Suprapubic skin (tissue), 4 donors: ENCODE measurements at regions not wholly inside any gene's neighbourhood (a gene's known extent, or its start where the extent isn't known, plus 50 kb on each side); places are given as distances from the start of the nearest gene placed in this dataset.

ENCODE experiments used
- DNase-seq, 2 donors: peaks; one replicate each; pipeline ENCODE4 v3.0.0-alpha.2; 2019; ENCODE audit warnings: low spot score in 2 of 2
- H3K27ac ChIP-seq: fragments of 200-600 bp; sonication (generic); one replicate; pipeline ENCODE4 v1.5.1; 2019
- H3K27me3 ChIP-seq: fragments of 200-600 bp; sonication (generic); one replicate; pipeline ENCODE4 v1.5.1; 2019
- H3K36me3 ChIP-seq: fragments of 200-600 bp; sonication (generic); one replicate; pipeline ENCODE4 v1.5.1; 2019
- H3K4me1 ChIP-seq: fragments of 200-600 bp; sonication (generic); one replicate; pipeline ENCODE4 v1.5.1; 2019
- H3K4me3 ChIP-seq: fragments of 200-600 bp; sonication (generic); one replicate; pipeline ENCODE4 v1.5.1; 2019; ENCODE audit warnings: mild to moderate bottlenecking
- H3K9me3 ChIP-seq: fragments of 200-600 bp; sonication (generic); one replicate; pipeline ENCODE4 v1.5.1; 2019
- CTCF ChIP-seq, 2 donors: fragments of 200-600 bp in 1 of 2; fragments of 450-650 bp in 1 of 2; sonication (generic) in 1 of 2; IDR thresholded peaks; one replicate each; pipeline ENCODE4 v1.5.1; 2016 to 2019; ENCODE audit warnings: antibody characterized with exemption in 2 of 2, mild to moderate bottlenecking in 1 of 2, moderate library complexity in 1 of 2
- EP300 ChIP-seq: sonication (generic); formaldehyde crosslinking; IDR thresholded peaks from one replicate; pipeline ENCODE4 v1.6.1; 2017; ENCODE audit warnings: antibody characterized with exemption
- POLR2A ChIP-seq, 2 donors: fragments of 450-650 bp; IDR thresholded peaks; one replicate each; pipeline ENCODE4 v1.6.1; 2017; ENCODE audit warnings: antibody characterized with exemption in 2 of 2, mild to moderate bottlenecking in 2 of 2, moderate library complexity in 2 of 2
- POLR2AphosphoS5 ChIP-seq, 3 donors: sonication (generic); formaldehyde crosslinking; IDR thresholded peaks; one replicate each; pipeline ENCODE4 v1.6.1; 2017; ENCODE audit warnings: antibody characterized with exemption in 3 of 3
- WGBS: methylation state at CpG from one replicate; pipeline ENCODE4 v1.1.5; 2018; 5-methylcytosine and 5-hydroxymethylcytosine counted together

- H3K27me3 ChIP-seq, result no peaks in the 10 kb centered on the region
- H3K4me3 ChIP-seq, result no peak overlapping the region
- H3K4me1 ChIP-seq, result no peaks in the 10 kb centered on the region
- WGBS, result 89% methylated on average over 1 of the region's 2 CpGs
- no peak for TF ChIP-seq POLR2AphosphoS5 (IDR thresholded peaks at IDR 0.05)
- no peak overlapping the region for H3K27ac ChIP-seq
- peaks cover 2% of the 10 kb centered on the region for H3K9me3 ChIP-seq
- no peak for DNase-seq
- H3K36me3 ChIP-seq, result no peaks in the 10 kb centered on the region
Measured at GRCh38 chr12:17949558-17950141, 140.3 kb downstream of the RERGL start.

- Histone ChIP-seq H3K36me3 (no peaks in the 10 kb centered on the region), H3K4me3 (no peak overlapping the region), H3K4me1 (no peaks in the 10 kb centered on the region), H3K9me3 (no peaks in the 10 kb centered on the region), H3K27ac (no peak overlapping the region), H3K27me3 (no peaks in the 10 kb centered on the region)
- no peak for DNase-seq
- whole genome bisulfite sequencing, result 64% methylated on average over 4 of the region's 4 CpGs
- TF ChIP-seq POLR2A (IDR thresholded peaks at IDR 0.05) (no peak), CTCF (IDR thresholded peaks at IDR 0.05) (no peak), EP300 (no peak), POLR2AphosphoS5 (IDR thresholded peaks at IDR 0.05) (no peak)
Measured at GRCh38 chr12:17928708-17929366, 161.2 kb downstream of the RERGL start.

GRCh38 chr12:17918013-17918412, 172.0 kb downstream of the RERGL start:
- WGBS, result 96% methylated on average over 1 of the region's 1 CpG

GRCh38 chr12:17884581-17884980, 205.4 kb downstream of the RERGL start:
- no peaks in the 10 kb centered on the region for H3K36me3 ChIP-seq
- DNase-seq, result no peak
- H3K4me1 ChIP-seq, result no peaks in the 10 kb centered on the region
- H3K27ac ChIP-seq, result no peak overlapping the region
- 100% methylated on average over 1 of the region's 1 CpG for WGBS
- H3K4me3 ChIP-seq, result no peak overlapping the region
- no peaks in the 10 kb centered on the region for H3K9me3 ChIP-seq
- no peaks in the 10 kb centered on the region for H3K27me3 ChIP-seq
- TF ChIP-seq CTCF (IDR thresholded peaks at IDR 0.05), result no peak
- TF ChIP-seq POLR2A (IDR thresholded peaks at IDR 0.05), result no peak
- TF ChIP-seq EP300, result no peak
- no peak for TF ChIP-seq POLR2AphosphoS5 (IDR thresholded peaks at IDR 0.05)

More at GRCh38 chr12:17918013-17918412, 172.0 kb downstream of the RERGL start:
- Histone ChIP-seq H3K9me3 (peaks cover 7% of the 10 kb centered on the region), H3K27ac (no peak overlapping the region), H3K36me3 (no peaks in the 10 kb centered on the region), H3K27me3 (no peaks in the 10 kb centered on the region), H3K4me3 (no peak overlapping the region), H3K4me1 (no peaks in the 10 kb centered on the region)
- TF ChIP-seq EP300, result no peak
- TF ChIP-seq POLR2A (IDR thresholded peaks at IDR 0.05), result no peak
- no peak for TF ChIP-seq POLR2AphosphoS5 (IDR thresholded peaks at IDR 0.05)
- TF ChIP-seq CTCF (IDR thresholded peaks at IDR 0.05), result no peak
- no peak for DNase-seq

DNA sequence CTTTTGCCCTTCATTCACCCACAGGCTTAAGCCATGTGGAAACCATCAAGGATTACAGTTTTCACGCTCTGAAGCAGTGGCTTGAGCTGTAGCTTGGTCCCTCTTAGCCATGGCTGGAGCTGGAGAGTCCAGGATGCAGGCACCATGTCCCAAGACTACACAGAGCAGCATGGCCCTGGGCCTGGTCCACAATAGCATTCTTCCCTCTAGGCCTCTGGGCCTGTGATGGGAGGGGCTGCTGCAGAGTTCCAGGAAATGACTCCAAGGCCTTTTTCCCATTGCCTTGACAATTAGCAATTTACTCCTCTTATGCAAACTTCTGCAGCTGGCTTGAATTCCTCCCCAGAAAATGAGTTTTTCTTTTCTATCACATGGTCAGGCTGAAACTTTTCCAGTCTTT, 211.3 kb downstream of the RERGL start:
- Histone ChIP-seq H3K27ac (no peak overlapping the region), H3K4me1 (no peaks in the 10 kb centered on the region), H3K36me3 (no peaks in the 10 kb centered on the region), H3K27me3 (no peaks in the 10 kb centered on the region), H3K4me3 (no peak overlapping the region), H3K9me3 (no peaks in the 10 kb centered on the region)
- TF ChIP-seq EP300 (no peak), POLR2AphosphoS5 (IDR thresholded peaks at IDR 0.05) (no peak), CTCF (IDR thresholded peaks at IDR 0.05) (no peak), POLR2A (IDR thresholded peaks at IDR 0.05) (no peak)
- 33% methylated on average over 1 of the region's 1 CpG for WGBS
- no peak for DNase-seq

DNA sequence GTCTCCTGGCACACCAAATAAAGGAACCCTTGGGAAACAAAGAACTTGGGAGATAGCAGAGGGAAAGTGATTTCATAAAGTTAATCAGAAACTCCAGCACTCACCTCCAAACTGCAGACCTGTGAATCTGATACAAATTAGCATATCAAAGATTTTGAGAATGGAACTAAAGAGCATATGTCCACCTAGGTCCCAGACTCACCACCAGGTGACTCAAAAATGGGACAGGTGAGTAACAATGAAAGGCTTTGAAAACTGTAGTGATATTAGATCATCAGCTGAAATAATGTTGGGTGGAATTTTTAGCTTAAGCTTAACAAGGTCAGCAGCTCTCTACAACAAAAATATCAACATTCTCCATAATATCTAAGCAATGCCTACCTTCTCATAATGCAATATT, 214.8 kb downstream of the RERGL start:
- no peaks in the 10 kb centered on the region for H3K9me3 ChIP-seq
- no peak overlapping the region for H3K27ac ChIP-seq
- no peaks in the 10 kb centered on the region for H3K27me3 ChIP-seq
- DNase-seq, result no peak
- no peak overlapping the region for H3K4me3 ChIP-seq
- no peaks in the 10 kb centered on the region for H3K36me3 ChIP-seq
- no peaks in the 10 kb centered on the region for H3K4me1 ChIP-seq
- TF ChIP-seq EP300 (no peak), POLR2AphosphoS5 (IDR thresholded peaks at IDR 0.05) (no peak), POLR2A (IDR thresholded peaks at IDR 0.05) (no peak), CTCF (IDR thresholded peaks at IDR 0.05) (no peak)
